ENCODE measurements at regions not wholly inside any gene's neighbourhood (a gene's known extent, or its start where the extent isn't known, plus 50 kb on each side); places are given as distances from the start of the nearest gene placed in this dataset.

- no peak for DNase-seq
Measured at GRCh38 chr1:2890221-2890850, 88.8 kb upstream of the TTC34 start.

- DNase-seq = no peak
Measured at GRCh38 chr1:2891923-2892448, 90.5 kb upstream of the TTC34 start.

- DNase-seq = no peak
Measured at GRCh38 chr1:2893473-2894120, 92.1 kb upstream of the TTC34 start.

GRCh38 chr1:2894381-2895041 lies 93.0 kb upstream of the TTC34 start:
- no peak for DNase-seq

- no peak for DNase-seq
Measured at GRCh38 chr1:2896824-2897223, 95.3 kb upstream of the TTC34 start.

- DNase-seq = no peak
Measured at GRCh38 chr1:2903226-2903625, 101.7 kb upstream of the TTC34 start.

- DNase-seq = no peak
Measured at GRCh38 chr1:2904191-2904590, 102.7 kb upstream of the TTC34 start.

GRCh38 chr1:2905356-2905755 lies 103.9 kb upstream of the TTC34 start:
- DNase-seq = no peak

- DNase-seq = no peak
Measured at GRCh38 chr1:2906085-2906484, 104.6 kb upstream of the TTC34 start.

- no peak for DNase-seq
Measured at GRCh38 chr1:2906620-2907019, 105.1 kb upstream of the TTC34 start.

GRCh38 chr1:2907051-2907450 lies 105.6 kb upstream of the TTC34 start:
- DNase-seq = no peak

GRCh38 chr1:2908081-2908480 lies 106.6 kb upstream of the TTC34 start:
- no peak for DNase-seq

- no peak for DNase-seq
Measured at GRCh38 chr1:2908561-2908960, 107.1 kb upstream of the TTC34 start.

GRCh38 chr1:2909797-2910196 lies 108.3 kb upstream of the TTC34 start:
- no peak for DNase-seq

- DNase-seq = no peak
Measured at GRCh38 chr1:2910211-2910610, 108.7 kb upstream of the TTC34 start.

- DNase-seq = no peak
Measured at GRCh38 chr1:2911421-2912178, 109.7 kb upstream of the ACTRT2 start.

GRCh38 chr1:2912424-2913061 lies 108.7 kb upstream of the ACTRT2 start:
- no peak for DNase-seq

GRCh38 chr1:2913091-2913490 lies 108.2 kb upstream of the ACTRT2 start:
- DNase-seq = no peak

- no peak for DNase-seq
Measured at GRCh38 chr1:2914702-2915101, 106.6 kb upstream of the ACTRT2 start.

- DNase-seq = no peak
Measured at GRCh38 chr1:2916153-2916552, 105.1 kb upstream of the ACTRT2 start.

GRCh38 chr1:2916706-2917105 lies 104.6 kb upstream of the ACTRT2 start:
- DNase-seq = no peak

GRCh38 chr1:2917284-2917683 lies 104.0 kb upstream of the ACTRT2 start:
- no peak for DNase-seq

- DNase-seq = no peak
Measured at GRCh38 chr1:2918441-2918840, 102.8 kb upstream of the ACTRT2 start.

Data from fibroblast of upper back skin (primary cell).